ENCODE measurements at regions not wholly inside any gene's neighbourhood (a gene's known extent, or its start where the extent isn't known, plus 50 kb on each side); places are given as distances from the start of the nearest gene placed in this dataset.

- H3K14ac ChIP-seq (ENCODE audit: low read length) = no peak overlapping the region
- no peak overlapping the region for H3K4me2 ChIP-seq (ENCODE audit: low read length)
- no peaks in the 10 kb centered on the region for H3K9me3 ChIP-seq (ENCODE audit: insufficient read depth, low read depth, low read length)
- H3K18ac ChIP-seq (ENCODE audit: low read length) = no peak overlapping the region
- no peak overlapping the region for H3K23ac ChIP-seq (ENCODE audit: low read length)
- H3K4me1 ChIP-seq (ENCODE audit: control insufficient read depth in 1 of 2, insufficient read depth in 2 of 2, low read length in 2 of 2) = no peaks in the 10 kb centered on the region
- no peak overlapping the region for H4K8ac ChIP-seq (ENCODE audit: low read depth, low read length)
- H4K91ac ChIP-seq (ENCODE audit: low read depth, low read length) = no peak overlapping the region
- no peak overlapping the region for H4K12ac ChIP-seq (ENCODE audit: low read depth, low read length)
- H3K36me3 ChIP-seq (ENCODE audit: control insufficient read depth in 1 of 2, insufficient read depth in 2 of 2, low read length in 2 of 2) = no peaks in the 10 kb centered on the region
- no peak overlapping the region for H2BK120ac ChIP-seq (ENCODE audit: insufficient read depth, low read length, poor library complexity)
- H2AFZ ChIP-seq (ENCODE audit: insufficient read depth, low read length, poor library complexity) = no peak overlapping the region
- no peak for DNase-seq
- no peaks in the 10 kb centered on the region for H3K27me3 ChIP-seq (ENCODE audit: insufficient read depth, low read length)
- no peaks in the 10 kb centered on the region for H3K79me2 ChIP-seq (ENCODE audit: control insufficient read depth, insufficient read depth, low read length, poor library complexity)
- no peak overlapping the region for H3K27ac ChIP-seq (ENCODE audit: low read depth, low read length)
- H2BK12ac ChIP-seq (ENCODE audit: low read length) = no peak overlapping the region
- H2AK5ac ChIP-seq (ENCODE audit: low read length) = no peak overlapping the region
- no peaks in the 10 kb centered on the region for H3K79me1 ChIP-seq (ENCODE audit: low read length)
- H3K4ac ChIP-seq (ENCODE audit: low read depth, low read length) = no peak overlapping the region
- H3K4me3 ChIP-seq (ENCODE audit: low read depth, low read length) = no peak overlapping the region
- H3K9ac ChIP-seq (ENCODE audit: low read length) = no peak overlapping the region
- no peak overlapping the region for H2BK5ac ChIP-seq (ENCODE audit: low read depth, low read length, poor library complexity)
Observed at GRCh38 chr4:63637270-63637669, 772.0 kb downstream of the TECRL start.

GRCh38 chr4:63632858-63633257 lies 776.4 kb downstream of the TECRL start:
- H3K79me1 ChIP-seq (ENCODE audit: low read length) = no peaks in the 10 kb centered on the region
- H3K4me3 ChIP-seq (ENCODE audit: low read depth, low read length) = no peak overlapping the region
- no peaks in the 10 kb centered on the region for H3K79me2 ChIP-seq (ENCODE audit: control insufficient read depth, insufficient read depth, low read length, poor library complexity)
- no peak overlapping the region for H2BK12ac ChIP-seq (ENCODE audit: low read length)
- H3K9ac ChIP-seq (ENCODE audit: low read length) = no peak overlapping the region
- no peaks in the 10 kb centered on the region for H3K27me3 ChIP-seq (ENCODE audit: insufficient read depth, low read length)
- no CpG with 5 or more reads among the region's 2 CpGs for WGBS (ENCODE audit: extremely low coverage, insufficient coverage, insufficient read length)
- no peak overlapping the region for H2AK5ac ChIP-seq (ENCODE audit: low read length)
- H3K23ac ChIP-seq (ENCODE audit: low read length) = no peak overlapping the region
- H4K8ac ChIP-seq (ENCODE audit: low read depth, low read length) = no peak overlapping the region
- no peaks in the 10 kb centered on the region for H3K4me1 ChIP-seq (ENCODE audit: control insufficient read depth in 1 of 2, insufficient read depth in 2 of 2, low read length in 2 of 2)
- no peak overlapping the region for H3K4me2 ChIP-seq (ENCODE audit: low read length)
- no peak overlapping the region for H3K14ac ChIP-seq (ENCODE audit: low read length)
- H4K91ac ChIP-seq (ENCODE audit: low read depth, low read length) = no peak overlapping the region
- H3K27ac ChIP-seq (ENCODE audit: low read depth, low read length) = no peak overlapping the region
- H3K18ac ChIP-seq (ENCODE audit: low read length) = no peak overlapping the region
- no peaks in the 10 kb centered on the region for H3K36me3 ChIP-seq (ENCODE audit: control insufficient read depth in 1 of 2, insufficient read depth in 2 of 2, low read length in 2 of 2)
- no peak overlapping the region for H2BK5ac ChIP-seq (ENCODE audit: low read depth, low read length, poor library complexity)
- no peak overlapping the region for H2AFZ ChIP-seq (ENCODE audit: insufficient read depth, low read length, poor library complexity)
- no peak for DNase-seq
- H3K4ac ChIP-seq (ENCODE audit: low read depth, low read length) = no peak overlapping the region
- H4K12ac ChIP-seq (ENCODE audit: low read depth, low read length) = no peak overlapping the region
- no peak overlapping the region for H2BK120ac ChIP-seq (ENCODE audit: insufficient read depth, low read length, poor library complexity)
- H3K9me3 ChIP-seq (ENCODE audit: insufficient read depth, low read depth, low read length) = no peaks in the 10 kb centered on the region

GRCh38 chr4:63620271-63620670 lies 789.0 kb downstream of the TECRL start:
- no CpG with 5 or more reads among the region's 2 CpGs for whole genome bisulfite sequencing (ENCODE audit: extremely low coverage, insufficient coverage, insufficient read length)
- Histone ChIP-seq H2AK5ac (ENCODE audit: low read length) (no peak overlapping the region), H3K23ac (ENCODE audit: low read length) (no peak overlapping the region)

GRCh38 chr4:63619771-63620170 lies 789.5 kb downstream of the TECRL start:
- WGBS (ENCODE audit: extremely low coverage, insufficient coverage, insufficient read length) = no CpG with 5 or more reads among the region's 1 CpG

More at GRCh38 chr4:63620271-63620670, 789.0 kb downstream of the TECRL start:
- H3K4me3 ChIP-seq (ENCODE audit: low read depth, low read length) = no peak overlapping the region
- no peak overlapping the region for H2BK5ac ChIP-seq (ENCODE audit: low read depth, low read length, poor library complexity)
- H2BK120ac ChIP-seq (ENCODE audit: insufficient read depth, low read length, poor library complexity) = no peak overlapping the region
- H3K9me3 ChIP-seq (ENCODE audit: insufficient read depth, low read depth, low read length) = no peaks in the 10 kb centered on the region
- H3K9ac ChIP-seq (ENCODE audit: low read length) = no peak overlapping the region
- H4K12ac ChIP-seq (ENCODE audit: low read depth, low read length) = no peak overlapping the region
- H3K27me3 ChIP-seq (ENCODE audit: insufficient read depth, low read length) = no peaks in the 10 kb centered on the region
- no peaks in the 10 kb centered on the region for H3K79me2 ChIP-seq (ENCODE audit: control insufficient read depth, insufficient read depth, low read length, poor library complexity)
- H3K4ac ChIP-seq (ENCODE audit: low read depth, low read length) = no peak overlapping the region
- H4K8ac ChIP-seq (ENCODE audit: low read depth, low read length) = no peak overlapping the region
- H3K27ac ChIP-seq (ENCODE audit: low read depth, low read length) = no peak overlapping the region
- no peak overlapping the region for H4K91ac ChIP-seq (ENCODE audit: low read depth, low read length)
- no peak overlapping the region for H2BK12ac ChIP-seq (ENCODE audit: low read length)
- no peak for DNase-seq
- H3K18ac ChIP-seq (ENCODE audit: low read length) = no peak overlapping the region
- no peaks in the 10 kb centered on the region for H3K4me1 ChIP-seq (ENCODE audit: control insufficient read depth in 1 of 2, insufficient read depth in 2 of 2, low read length in 2 of 2)
- H3K36me3 ChIP-seq (ENCODE audit: control insufficient read depth in 1 of 2, insufficient read depth in 2 of 2, low read length in 2 of 2) = no peaks in the 10 kb centered on the region
- H2AFZ ChIP-seq (ENCODE audit: insufficient read depth, low read length, poor library complexity) = no peak overlapping the region
- H3K4me2 ChIP-seq (ENCODE audit: low read length) = no peak overlapping the region
- no peak overlapping the region for H3K14ac ChIP-seq (ENCODE audit: low read length)
- no peaks in the 10 kb centered on the region for H3K79me1 ChIP-seq (ENCODE audit: low read length)

More at GRCh38 chr4:63619771-63620170, 789.5 kb downstream of the TECRL start:
- Histone ChIP-seq H4K12ac (ENCODE audit: low read depth, low read length) (no peak overlapping the region), H2BK12ac (ENCODE audit: low read length) (no peak overlapping the region), H3K79me2 (ENCODE audit: control insufficient read depth, insufficient read depth, low read length, poor library complexity) (no peaks in the 10 kb centered on the region), H3K27me3 (ENCODE audit: insufficient read depth, low read length) (no peaks in the 10 kb centered on the region), H3K23ac (ENCODE audit: low read length) (no peak overlapping the region), H3K27ac (ENCODE audit: low read depth, low read length) (no peak overlapping the region), H3K79me1 (ENCODE audit: low read length) (no peaks in the 10 kb centered on the region), H2AFZ (ENCODE audit: insufficient read depth, low read length, poor library complexity) (no peak overlapping the region), H2AK5ac (ENCODE audit: low read length) (no peak overlapping the region), H2BK120ac (ENCODE audit: insufficient read depth, low read length, poor library complexity) (no peak overlapping the region), H3K9ac (ENCODE audit: low read length) (no peak overlapping the region), H3K4me2 (ENCODE audit: low read length) (no peak overlapping the region), H3K9me3 (ENCODE audit: insufficient read depth, low read depth, low read length) (no peaks in the 10 kb centered on the region), H3K18ac (ENCODE audit: low read length) (no peak overlapping the region), H4K8ac (ENCODE audit: low read depth, low read length) (no peak overlapping the region), H3K4me3 (ENCODE audit: low read depth, low read length) (no peak overlapping the region), H4K91ac (ENCODE audit: low read depth, low read length) (no peak overlapping the region), H2BK5ac (ENCODE audit: low read depth, low read length, poor library complexity) (no peak overlapping the region), H3K4ac (ENCODE audit: low read depth, low read length) (no peak overlapping the region), H3K14ac (ENCODE audit: low read length) (no peak overlapping the region), H3K4me1 (ENCODE audit: control insufficient read depth in 1 of 2, insufficient read depth in 2 of 2, low read length in 2 of 2) (no peaks in the 10 kb centered on the region), H3K36me3 (ENCODE audit: control insufficient read depth in 1 of 2, insufficient read depth in 2 of 2, low read length in 2 of 2) (no peaks in the 10 kb centered on the region)
- no peak for DNase-seq

Data from trophoblast cell (in vitro differentiated cells and primary cell).